ENCODE measurements at regions not wholly inside any gene's neighbourhood (a gene's known extent, or its start where the extent isn't known, plus 50 kb on each side); places are given as distances from the start of the nearest gene placed in this dataset.

DNA sequence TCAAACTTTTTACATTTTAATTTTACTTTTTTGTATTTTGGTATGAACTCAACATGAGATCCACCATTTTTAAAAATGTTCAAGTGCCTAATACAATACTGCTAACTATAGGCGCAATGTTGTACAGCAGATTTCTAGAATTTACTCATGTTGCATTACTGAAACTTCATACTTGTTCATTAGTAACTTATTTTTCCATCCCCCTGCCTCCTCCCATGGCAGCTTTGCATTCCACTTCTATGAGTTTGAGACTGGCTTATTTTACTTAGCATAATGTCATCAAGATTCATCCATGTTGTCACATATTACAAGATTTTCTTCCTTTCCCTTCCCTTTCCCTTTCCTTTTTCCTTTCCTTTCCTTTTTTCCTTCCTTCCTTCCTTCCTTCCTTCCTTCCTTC is 825.9 kb downstream of the SLC16A7 start:
- Histone ChIP-seq H3K79me2 (ENCODE audit: low read length) (no peaks in the 10 kb centered on the region), H3K4me1 (ENCODE audit: low read length) (no peaks in the 10 kb centered on the region), H3K27me3 (ENCODE audit: low read depth, low read length) (no peaks in the 10 kb centered on the region), H3K27ac (ENCODE audit: low read length) (no peak overlapping the region), H4K20me1 (ENCODE audit: insufficient read depth, low read length) (no peaks in the 10 kb centered on the region), H3K9ac (ENCODE audit: low read length) (no peak overlapping the region), H3K9me3 (ENCODE audit: insufficient read depth, low read length) (no peaks in the 10 kb centered on the region), H3K4me2 (ENCODE audit: low read length) (no peak overlapping the region), H3K36me3 (replicated peaks; ENCODE audit: low read depth, low read length) (no peaks in the 10 kb centered on the region), H2AFZ (ENCODE audit: low read depth, low read length) (no peak overlapping the region), H3K4me3 (ENCODE audit: low read length) (no peak overlapping the region)
- TF ChIP-seq, protein P1, sequence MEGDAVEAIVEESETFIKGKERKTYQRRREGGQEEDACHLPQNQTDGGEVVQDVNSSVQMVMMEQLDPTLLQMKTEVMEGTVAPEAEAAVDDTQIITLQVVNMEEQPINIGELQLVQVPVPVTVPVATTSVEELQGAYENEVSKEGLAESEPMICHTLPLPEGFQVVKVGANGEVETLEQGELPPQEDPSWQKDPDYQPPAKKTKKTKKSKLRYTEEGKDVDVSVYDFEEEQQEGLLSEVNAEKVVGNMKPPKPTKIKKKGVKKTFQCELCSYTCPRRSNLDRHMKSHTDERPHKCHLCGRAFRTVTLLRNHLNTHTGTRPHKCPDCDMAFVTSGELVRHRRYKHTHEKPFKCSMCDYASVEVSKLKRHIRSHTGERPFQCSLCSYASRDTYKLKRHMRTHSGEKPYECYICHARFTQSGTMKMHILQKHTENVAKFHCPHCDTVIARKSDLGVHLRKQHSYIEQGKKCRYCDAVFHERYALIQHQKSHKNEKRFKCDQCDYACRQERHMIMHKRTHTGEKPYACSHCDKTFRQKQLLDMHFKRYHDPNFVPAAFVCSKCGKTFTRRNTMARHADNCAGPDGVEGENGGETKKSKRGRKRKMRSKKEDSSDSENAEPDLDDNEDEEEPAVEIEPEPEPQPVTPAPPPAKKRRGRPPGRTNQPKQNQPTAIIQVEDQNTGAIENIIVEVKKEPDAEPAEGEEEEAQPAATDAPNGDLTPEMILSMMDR (IDR thresholded peaks at IDR 0.05; ENCODE audit: low read depth, low read length), result no peak
- no peak for TF ChIP-seq EZH2phosphoT487 (IDR thresholded peaks at IDR 0.05; ENCODE audit: low read depth)

DNA sequence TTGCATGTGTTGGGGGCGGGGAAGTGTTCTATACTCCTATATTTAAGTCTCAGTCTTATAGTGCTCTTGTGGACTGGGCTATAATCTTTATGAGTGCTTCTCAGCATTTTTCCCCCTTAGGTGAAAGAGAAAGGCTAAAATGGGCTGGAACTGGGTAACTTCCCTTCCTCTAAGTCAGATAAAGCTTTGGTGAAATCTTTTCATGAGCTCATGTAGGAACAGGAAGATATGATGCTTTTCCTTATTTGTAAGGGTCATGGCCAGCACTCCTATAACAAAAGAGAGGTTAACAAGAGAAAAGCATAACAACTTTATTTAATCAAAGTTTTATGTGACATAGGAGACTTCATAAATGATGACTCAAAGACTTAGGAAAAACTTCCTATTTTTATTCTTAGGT is 841.5 kb downstream of the SLC16A7 start:
- Histone ChIP-seq H3K9me3 (ENCODE audit: insufficient read depth, low read length) (no peaks in the 10 kb centered on the region), H3K36me3 (replicated peaks; ENCODE audit: low read depth, low read length) (no peaks in the 10 kb centered on the region), H3K4me1 (ENCODE audit: low read length) (no peaks in the 10 kb centered on the region)

DNA sequence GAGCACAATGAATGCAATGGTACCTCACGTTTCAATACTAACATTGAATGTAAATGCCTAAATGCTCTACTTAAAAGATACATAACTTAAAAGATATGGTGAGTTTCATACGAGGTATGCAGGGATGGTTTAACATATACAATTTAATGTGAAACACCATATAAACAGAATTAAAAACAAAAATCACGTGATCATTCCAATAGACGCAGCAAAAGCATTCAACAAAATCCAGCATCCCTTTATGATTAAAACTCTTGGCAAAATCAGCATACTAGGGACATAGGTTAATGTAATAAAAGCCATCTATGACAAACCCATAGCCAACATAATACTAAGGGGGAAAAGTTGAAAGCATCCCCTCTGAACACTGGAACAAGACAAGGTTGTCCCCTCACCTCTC is 845.7 kb downstream of the SLC16A7 start:
- Histone ChIP-seq H3K4me3 (ENCODE audit: low read length) (no peak overlapping the region), H3K4me2 (ENCODE audit: low read length) (no peak overlapping the region), H3K9ac (ENCODE audit: low read length) (no peak overlapping the region), H3K36me3 (replicated peaks; ENCODE audit: low read depth, low read length) (no peaks in the 10 kb centered on the region), H4K20me1 (ENCODE audit: insufficient read depth, low read length) (no peaks in the 10 kb centered on the region), H3K9me3 (ENCODE audit: insufficient read depth, low read length) (no peaks in the 10 kb centered on the region), H3K79me2 (ENCODE audit: low read length) (no peaks in the 10 kb centered on the region), H2AFZ (ENCODE audit: low read depth, low read length) (no peak overlapping the region), H3K27ac (ENCODE audit: low read length) (no peak overlapping the region), H3K4me1 (ENCODE audit: low read length) (no peaks in the 10 kb centered on the region), H3K27me3 (ENCODE audit: low read depth, low read length) (no peaks in the 10 kb centered on the region)
- no peak for TF ChIP-seq EZH2phosphoT487 (IDR thresholded peaks at IDR 0.05; ENCODE audit: low read depth)
- TF ChIP-seq, protein P1 (IDR thresholded peaks at IDR 0.05; ENCODE audit: low read depth, low read length), result no peak

More for the DNA sequence above, 841.5 kb downstream of the SLC16A7 start:
- Histone ChIP-seq H3K27ac (ENCODE audit: low read length) (no peak overlapping the region), H3K4me3 (ENCODE audit: low read length) (no peak overlapping the region), H4K20me1 (ENCODE audit: insufficient read depth, low read length) (no peaks in the 10 kb centered on the region), H3K4me2 (ENCODE audit: low read length) (no peak overlapping the region), H2AFZ (ENCODE audit: low read depth, low read length) (no peak overlapping the region), H3K9ac (ENCODE audit: low read length) (no peak overlapping the region), H3K79me2 (ENCODE audit: low read length) (no peaks in the 10 kb centered on the region), H3K27me3 (ENCODE audit: low read depth, low read length) (no peaks in the 10 kb centered on the region)
- TF ChIP-seq EZH2phosphoT487 (IDR thresholded peaks at IDR 0.05; ENCODE audit: low read depth), result no peak
- TF ChIP-seq, protein P1 (IDR thresholded peaks at IDR 0.05; ENCODE audit: low read depth, low read length), result no peak

DNA sequence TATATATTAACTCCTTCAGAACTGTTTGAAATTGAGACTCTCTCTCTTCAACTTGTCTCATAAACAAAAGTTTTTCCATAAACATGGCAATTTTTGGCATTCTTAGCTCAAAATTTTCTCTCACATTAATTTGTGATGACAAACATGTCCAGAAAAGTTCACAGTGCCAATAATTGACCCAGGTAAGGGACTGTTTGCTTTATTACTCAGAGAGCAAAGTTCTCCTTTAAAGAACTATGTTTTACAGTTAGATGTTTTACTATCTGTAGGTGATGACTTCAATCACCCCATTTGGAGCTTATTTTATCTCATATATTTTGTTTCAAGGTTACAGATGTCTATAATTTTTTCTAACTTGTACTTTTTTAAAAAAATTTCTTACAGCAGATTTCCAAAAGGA is 855.6 kb downstream of the SLC16A7 start:
- no peak overlapping the region for H2AFZ ChIP-seq (ENCODE audit: low read depth, low read length)
- no peak overlapping the region for H3K4me3 ChIP-seq (ENCODE audit: low read length)
- no peak overlapping the region for H3K4me2 ChIP-seq (ENCODE audit: low read length)

More for the DNA sequence above, 855.6 kb downstream of the SLC16A7 start:
- Histone ChIP-seq H3K27ac (ENCODE audit: low read length) (no peak overlapping the region), H3K79me2 (ENCODE audit: low read length) (no peaks in the 10 kb centered on the region), H3K9ac (ENCODE audit: low read length) (no peak overlapping the region), H3K27me3 (ENCODE audit: low read depth, low read length) (no peaks in the 10 kb centered on the region), H4K20me1 (ENCODE audit: insufficient read depth, low read length) (no peaks in the 10 kb centered on the region), H3K4me1 (ENCODE audit: low read length) (no peaks in the 10 kb centered on the region), H3K9me3 (ENCODE audit: insufficient read depth, low read length) (no peaks in the 10 kb centered on the region), H3K36me3 (replicated peaks; ENCODE audit: low read depth, low read length) (no peaks in the 10 kb centered on the region)
- TF ChIP-seq, protein P1 (IDR thresholded peaks at IDR 0.05; ENCODE audit: low read depth, low read length), result no peak
- no peak for TF ChIP-seq EZH2phosphoT487 (IDR thresholded peaks at IDR 0.05; ENCODE audit: low read depth)

Data from OCI-LY3 (cell line).